ENCODE measurements at regions not wholly inside any gene's neighbourhood (a gene's known extent, or its start where the extent isn't known, plus 50 kb on each side); places are given as distances from the start of the nearest gene placed in this dataset.

DNA sequence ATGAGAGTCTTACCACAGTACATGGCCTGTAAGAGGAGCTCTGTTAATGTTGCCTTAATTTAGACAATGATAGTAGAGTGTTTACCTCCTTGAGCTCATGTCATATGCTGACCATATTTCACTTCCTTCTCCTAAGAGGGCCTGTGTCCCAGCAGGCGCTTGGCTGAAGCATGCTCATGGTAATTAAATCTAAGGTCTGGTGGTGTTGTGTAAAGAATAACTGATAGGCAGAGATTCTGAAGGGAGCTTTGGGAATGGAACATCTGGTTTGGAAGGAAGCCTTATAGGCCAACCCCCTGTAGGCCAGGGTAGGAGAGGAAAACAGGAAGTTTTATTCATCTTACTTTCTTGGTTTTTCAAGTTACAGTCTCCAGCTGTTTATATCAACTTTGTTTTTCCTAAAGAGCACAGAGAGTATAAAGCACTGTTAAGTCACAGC is 300.2 kb downstream of the USP46 start:
- TF ChIP-seq, protein P1, sequence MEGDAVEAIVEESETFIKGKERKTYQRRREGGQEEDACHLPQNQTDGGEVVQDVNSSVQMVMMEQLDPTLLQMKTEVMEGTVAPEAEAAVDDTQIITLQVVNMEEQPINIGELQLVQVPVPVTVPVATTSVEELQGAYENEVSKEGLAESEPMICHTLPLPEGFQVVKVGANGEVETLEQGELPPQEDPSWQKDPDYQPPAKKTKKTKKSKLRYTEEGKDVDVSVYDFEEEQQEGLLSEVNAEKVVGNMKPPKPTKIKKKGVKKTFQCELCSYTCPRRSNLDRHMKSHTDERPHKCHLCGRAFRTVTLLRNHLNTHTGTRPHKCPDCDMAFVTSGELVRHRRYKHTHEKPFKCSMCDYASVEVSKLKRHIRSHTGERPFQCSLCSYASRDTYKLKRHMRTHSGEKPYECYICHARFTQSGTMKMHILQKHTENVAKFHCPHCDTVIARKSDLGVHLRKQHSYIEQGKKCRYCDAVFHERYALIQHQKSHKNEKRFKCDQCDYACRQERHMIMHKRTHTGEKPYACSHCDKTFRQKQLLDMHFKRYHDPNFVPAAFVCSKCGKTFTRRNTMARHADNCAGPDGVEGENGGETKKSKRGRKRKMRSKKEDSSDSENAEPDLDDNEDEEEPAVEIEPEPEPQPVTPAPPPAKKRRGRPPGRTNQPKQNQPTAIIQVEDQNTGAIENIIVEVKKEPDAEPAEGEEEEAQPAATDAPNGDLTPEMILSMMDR (IDR thresholded peaks at IDR 0.05; ENCODE audit: extremely low read depth, missing control alignments) = no peak
- DNase-seq (ENCODE audit: low spot score) = no peak

DNA sequence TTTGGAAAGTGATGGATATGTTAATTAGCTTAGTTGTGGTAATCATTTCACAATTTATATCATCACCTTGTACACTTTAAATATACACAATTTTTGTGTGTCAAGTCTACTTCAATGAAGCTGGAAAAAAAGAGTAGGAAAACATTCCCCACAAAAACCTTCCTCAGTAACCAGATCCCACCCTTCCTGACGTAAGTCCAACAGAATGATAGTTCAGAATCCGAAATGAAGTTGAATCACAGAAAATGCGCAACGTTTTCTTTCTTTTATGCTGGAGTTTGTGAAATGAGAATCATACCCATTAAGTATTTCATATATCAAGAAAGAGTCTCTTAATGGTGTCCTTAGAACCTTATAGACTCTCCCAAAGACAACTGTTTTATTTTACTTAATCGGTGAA is 292.9 kb downstream of the USP46 start:
- DNase-seq (ENCODE audit: low spot score) = no peak
- TF ChIP-seq, protein P1 (IDR thresholded peaks at IDR 0.05; ENCODE audit: extremely low read depth, missing control alignments) = no peak

DNA sequence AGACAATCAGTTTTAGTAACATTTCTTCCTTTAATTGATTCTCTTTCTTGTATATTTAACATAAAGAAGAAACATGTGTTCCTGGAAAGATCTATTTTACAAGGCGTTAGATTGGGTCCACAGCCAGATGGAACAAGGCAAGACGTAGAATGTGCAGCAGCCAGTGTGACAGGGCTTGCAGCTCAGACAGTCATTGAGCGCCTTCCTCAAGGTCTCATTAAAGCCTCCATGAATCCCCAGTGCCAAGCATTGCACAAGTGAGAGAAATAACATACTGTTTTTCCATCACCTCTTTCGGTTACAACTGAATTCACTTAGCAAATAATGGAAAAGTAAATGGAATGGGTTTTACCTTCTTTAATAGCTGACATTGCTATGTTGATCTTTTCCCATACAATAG is 292.5 kb downstream of the USP46 start:
- TF ChIP-seq, protein P1 (IDR thresholded peaks at IDR 0.05; ENCODE audit: extremely low read depth, missing control alignments) = no peak
- DNase-seq (ENCODE audit: low spot score) = no peak

DNA sequence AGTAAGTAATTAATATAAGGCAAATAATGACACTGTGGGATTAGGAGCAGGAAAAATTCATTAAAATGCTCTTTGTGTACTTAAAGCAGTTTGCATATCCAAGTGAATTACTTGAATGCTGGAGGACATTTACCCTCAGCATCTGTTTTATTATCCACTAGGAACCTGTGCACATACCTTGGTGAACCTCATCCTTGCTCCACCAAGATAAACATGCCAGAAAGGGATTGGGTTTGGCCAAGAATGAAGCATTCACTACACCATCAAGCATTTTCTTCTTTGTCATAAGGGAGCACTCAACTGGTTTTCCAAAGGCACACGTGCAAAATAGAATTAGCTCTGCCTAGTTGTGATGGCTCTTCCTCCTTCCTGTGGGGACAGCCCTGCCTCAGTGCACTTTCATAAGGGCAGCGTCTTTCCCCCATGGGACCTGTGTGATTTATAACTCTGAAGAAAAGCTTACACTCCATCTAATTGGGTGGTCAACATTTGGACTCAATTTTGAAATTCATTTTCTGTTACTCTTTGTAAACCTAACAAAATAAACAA is 291.7 kb downstream of the USP46 start:
- TF ChIP-seq, protein P1 (IDR thresholded peaks at IDR 0.05; ENCODE audit: extremely low read depth, missing control alignments) = no peak
- DNase-seq (ENCODE audit: low spot score) = no peak

DNA sequence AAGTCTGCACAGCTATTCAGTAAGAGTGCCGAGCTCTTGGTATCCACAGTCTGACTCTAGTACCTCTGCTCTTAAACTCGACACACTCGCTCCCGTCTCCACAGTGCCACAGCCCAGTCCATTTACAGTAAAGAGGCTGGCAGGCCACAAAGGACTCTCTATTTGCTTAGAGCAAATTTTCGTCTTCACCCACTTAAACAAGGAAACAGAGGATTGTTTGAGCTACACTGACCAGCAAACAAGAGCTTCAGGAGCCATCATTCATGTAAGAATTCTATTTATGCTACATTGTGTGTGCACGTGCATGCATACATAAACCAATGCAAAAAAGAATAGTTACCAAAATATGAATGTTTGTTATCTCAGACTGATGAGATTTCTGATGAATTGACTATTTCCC is 290.2 kb downstream of the USP46 start:
- TF ChIP-seq, protein P1 (IDR thresholded peaks at IDR 0.05; ENCODE audit: extremely low read depth, missing control alignments) = no peak
- no peak for DNase-seq (ENCODE audit: low spot score)

DNA sequence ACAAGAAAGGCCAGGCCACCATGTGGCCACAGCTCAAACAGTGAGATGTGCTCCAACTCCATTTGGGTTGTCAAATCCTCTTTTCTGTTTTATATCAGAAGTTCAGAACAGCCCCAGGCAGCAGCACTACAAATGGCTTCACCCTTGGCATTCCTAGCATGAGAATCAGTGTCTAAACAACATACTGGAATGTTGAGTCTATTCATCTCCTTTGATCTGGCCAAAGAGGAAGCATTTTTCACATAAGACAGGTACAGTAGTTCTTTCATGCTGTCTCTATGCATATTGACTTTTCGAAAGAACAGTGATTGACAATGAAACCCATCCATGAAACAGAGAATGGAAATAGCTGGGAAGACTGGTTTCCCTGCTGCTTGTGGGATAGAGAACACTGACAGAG is 289.5 kb downstream of the USP46 start:
- TF ChIP-seq, protein P1 (IDR thresholded peaks at IDR 0.05; ENCODE audit: extremely low read depth, missing control alignments) = no peak

DNA sequence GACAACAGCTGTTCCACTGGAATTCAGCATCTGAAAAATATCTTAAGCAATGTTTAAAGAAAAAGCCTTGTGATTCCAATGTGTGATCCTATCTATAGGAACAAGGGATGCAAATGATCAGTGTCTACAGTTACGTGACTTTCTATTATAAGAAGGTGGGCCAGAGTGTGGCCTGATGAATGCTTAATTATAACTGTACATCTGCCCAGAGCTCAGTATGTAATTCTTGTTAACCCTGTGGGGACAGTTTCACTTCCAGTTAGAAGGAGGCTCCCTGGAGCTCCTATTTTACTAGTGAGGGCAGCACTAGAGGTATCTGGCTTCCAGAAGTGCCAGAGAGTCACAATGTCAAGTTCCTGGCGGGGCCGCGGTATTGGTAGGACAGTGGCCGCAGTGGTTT is 288.5 kb downstream of the USP46 start:
- no peak for DNase-seq (ENCODE audit: low spot score)
- TF ChIP-seq, protein P1 (IDR thresholded peaks at IDR 0.05; ENCODE audit: extremely low read depth, missing control alignments) = no peak

More for the DNA sequence above, 289.5 kb downstream of the USP46 start:
- no peak for DNase-seq (ENCODE audit: low spot score)

Data from GM20000 (cell line).